GM18511 (cell line): ENCODE measurements at regions not wholly inside any gene's neighbourhood (a gene's known extent, or its start where the extent isn't known, plus 50 kb on each side); places are given as distances from the start of the nearest gene placed in this dataset.

Experiments
- ATAC-seq: cut with Tn5 transposase; IDR thresholded peaks from one replicate; pipeline ENCODE4 v1.9.1; 2021; ENCODE audit warnings: mild to moderate bottlenecking, moderate library complexity; ENCODE audit not compliant: unreplicated experiment

DNA sequence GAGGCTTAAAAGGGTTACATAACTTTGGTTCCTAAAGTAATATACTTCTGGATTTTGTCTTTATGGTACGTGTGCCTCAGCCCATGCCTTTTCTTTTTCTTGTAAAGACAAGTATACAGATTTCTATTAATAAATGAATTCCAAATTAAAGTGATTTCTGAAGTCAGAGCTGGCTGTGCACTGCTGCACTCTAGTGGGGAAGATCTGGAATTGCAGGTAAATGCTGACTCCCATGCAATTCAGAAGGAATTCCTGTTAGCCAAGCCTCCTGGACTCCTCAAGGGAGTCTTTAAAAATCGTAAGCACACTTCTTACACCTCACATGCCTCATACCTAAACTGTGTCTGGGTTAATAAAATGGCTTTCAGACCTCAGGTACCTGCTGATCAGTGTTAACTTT, 118.4 kb upstream of the SLC7A1 start:
- no peak for ATAC-seq

DNA sequence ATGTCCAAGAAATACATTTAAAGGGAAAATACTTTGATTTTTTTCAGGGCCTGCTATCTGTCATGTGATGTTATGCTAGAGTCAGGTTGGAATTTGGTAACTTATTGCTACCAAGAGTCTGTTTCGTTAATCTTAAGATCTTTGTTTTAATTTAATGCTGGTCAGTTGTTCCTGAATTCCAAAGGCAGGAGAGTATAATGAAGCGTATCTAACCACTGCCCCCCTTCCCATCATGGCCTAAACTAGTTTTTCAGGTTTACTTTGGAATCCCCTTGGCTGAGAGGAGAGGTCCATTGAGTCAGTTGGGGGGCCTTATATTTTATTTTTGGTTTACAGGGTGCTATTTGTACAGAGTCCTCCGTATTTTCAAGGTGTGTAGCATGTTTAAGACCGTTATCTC, 116.3 kb upstream of the SLC7A1 start:
- ATAC-seq, result no peak

DNA sequence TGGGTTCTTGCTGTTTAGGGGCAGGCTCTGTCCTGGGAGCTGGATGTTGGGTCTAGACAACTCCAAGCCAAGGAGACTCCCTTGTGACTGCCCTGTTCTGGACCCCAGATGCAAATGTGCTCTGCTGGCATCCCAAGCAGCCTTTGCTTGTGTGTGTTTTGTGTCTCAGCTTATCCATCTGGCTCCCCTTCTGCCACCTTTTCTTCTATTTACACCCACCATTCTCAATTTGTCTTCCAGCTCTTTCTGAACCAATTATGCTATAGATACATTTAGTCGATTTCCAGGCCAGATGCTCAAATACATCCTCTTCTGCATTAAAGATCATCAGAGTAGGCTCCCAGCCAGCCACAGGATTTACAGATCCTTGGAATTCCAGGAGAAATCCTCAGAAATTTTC, 115.0 kb upstream of the SLC7A1 start:
- ATAC-seq, result no peak

DNA sequence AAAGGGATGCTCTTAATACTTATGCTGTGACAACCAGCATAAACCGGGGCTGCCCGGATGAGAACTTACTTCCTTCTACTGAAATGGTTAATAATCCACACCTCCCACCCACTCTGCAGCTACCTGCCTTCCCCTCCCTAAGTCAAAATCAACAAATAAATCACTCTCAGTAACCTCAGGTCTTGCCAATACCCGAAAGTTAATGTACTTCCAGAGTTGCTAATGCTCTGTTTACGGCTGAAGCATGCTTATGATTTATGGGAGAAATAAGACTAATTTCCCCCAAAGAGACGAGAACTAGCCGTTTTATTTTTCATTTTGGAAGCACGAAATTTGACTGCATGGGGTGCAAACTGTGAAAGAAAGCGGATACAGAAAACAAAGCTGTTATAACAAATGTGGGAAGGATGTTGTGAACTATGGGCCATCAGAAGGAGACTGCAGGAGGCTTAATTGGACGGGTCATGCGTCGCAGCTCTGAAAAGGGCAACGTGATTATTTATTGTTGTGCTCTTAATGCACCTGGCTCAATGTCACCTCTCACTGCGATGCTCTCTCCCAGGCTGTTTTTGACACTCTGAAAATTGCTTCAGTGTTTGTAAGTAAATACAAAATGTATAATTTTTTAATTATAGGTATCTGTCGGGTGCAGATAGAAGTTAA, 114.0 kb upstream of the SLC7A1 start:
- no peak for ATAC-seq

DNA sequence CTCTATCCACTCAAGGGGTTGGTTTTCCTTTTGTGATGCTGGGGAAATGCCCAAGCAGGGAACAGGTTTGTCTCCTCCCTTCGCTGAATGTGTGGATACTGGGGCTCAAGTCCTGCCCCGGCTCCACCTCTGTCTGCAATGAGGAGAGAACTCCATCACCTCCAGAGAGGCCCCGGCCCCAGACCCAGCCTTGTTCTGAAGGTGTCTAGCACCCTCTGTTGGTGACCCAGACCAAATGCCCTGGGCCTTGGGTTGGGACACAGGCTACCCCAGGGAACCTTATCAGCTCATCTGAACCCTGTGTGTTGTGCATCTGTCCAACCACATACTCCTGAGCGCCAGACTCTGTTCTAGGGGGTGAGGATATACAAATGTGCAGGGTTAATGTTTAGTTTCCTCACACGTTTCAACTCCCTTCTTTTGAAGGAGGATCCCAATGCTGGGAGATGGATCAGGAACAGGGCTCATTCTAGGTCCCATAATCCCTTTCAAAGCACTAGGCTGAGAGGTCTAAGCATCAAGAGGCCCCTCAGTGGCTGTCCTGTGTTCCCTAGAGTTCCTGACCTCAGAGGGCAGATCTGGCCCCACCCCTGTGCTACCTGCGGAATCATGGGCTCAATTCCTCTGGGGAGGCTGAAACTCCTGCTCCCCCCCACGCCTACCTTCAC, 112.5 kb upstream of the SLC7A1 start:
- peak; percentile 69 for ATAC-seq

DNA sequence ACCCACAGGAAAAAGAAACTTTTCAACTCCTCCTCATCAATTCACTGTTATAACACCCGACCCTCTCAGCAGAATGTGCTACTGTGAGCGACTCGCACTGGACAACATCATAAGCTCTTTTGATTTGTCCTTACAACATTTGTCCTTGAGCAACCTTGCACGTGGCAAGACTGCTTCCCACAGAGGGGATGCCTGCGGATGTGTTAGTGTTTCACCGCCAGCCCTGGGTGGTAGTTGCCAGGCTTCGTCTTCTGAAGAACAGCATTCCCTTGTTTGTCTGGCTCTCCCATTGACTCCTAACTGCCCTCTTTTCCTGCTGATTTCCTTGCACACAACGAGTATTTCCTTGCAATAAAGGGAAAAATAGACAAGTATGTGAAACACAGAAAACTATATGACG, 111.4 kb upstream of the SLC7A1 start:
- ATAC-seq, result no peak

DNA sequence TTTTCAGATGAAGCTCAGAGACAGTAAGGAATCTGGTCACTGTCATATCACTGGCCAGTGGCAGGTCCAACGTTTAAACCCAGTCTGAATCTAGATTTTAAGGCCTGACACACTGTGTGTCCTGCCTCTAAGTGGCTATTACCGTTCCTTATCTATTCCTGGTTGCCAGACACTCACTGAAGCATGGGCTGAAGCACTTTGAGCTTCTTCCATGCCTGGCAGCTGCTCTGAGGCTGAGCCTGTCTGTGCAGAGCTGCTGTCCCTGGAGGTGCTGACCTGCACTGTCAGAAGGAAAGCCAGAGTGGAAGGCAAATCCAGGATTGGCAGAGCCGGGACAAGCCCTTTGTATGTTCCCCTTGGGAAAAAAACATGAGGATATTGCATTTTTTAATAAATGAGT, 109.2 kb upstream of the SLC7A1 start:
- ATAC-seq, result no peak

DNA sequence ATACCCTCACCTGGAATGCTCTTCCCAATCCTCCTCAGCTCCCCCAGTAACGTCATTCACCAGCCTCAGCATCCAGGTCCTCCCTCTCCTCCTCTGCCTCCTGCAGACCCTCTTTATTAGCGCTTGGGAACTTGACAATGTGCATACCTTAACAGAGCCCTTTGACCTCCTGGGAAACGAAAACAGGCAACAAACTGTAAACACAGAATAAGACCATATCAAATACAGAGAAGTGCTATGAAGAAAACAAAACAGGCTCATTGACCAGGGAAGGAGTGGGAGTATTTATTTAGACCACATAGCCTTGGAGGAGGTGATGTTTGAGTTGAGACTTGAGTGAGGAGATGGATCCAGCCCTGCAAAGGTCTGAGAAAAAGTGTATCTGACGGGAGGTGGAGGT, 107.9 kb upstream of the SLC7A1 start:
- no peak for ATAC-seq

DNA sequence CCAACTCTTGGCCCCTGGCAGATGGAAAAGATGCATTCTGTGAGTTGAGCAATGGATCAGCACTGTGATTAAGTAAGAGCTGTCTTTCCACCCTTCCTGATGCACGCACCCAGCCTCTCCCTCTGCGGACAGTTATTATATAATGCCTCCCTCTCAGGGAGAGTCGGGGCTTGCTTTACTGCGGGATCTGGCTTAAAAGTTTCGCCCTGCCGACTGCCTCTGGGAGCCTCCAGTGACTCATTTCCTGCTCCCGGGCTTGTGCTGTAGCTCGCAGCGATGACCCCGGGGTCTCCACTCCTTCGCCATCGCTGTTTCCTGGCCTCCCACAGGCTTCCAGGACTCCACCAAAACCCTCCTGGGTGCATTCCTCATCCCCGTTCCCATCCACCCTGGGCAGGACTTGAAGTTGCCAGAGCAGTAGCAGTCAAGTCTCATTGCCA, 107.4 kb upstream of the SLC7A1 start:
- ATAC-seq, result no peak

DNA sequence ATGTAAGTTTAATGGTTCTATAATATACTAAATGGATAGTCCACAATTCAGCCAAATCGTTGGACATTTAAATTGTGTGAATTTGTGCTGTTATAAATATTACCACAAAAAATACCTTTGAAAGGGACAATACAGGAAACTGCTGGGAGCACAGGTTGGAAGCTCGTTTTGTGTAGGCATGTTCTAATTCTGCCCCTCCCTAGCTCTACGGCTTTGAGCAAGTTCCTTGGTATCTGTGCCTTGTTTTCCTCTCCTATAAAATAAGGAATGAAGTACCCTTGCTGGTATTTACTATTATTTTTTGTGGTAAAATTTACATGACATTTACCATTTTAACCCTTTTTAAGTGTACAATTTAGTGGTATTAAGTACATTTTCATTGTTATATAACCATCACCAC, 102.6 kb upstream of the SLC7A1 start:
- ATAC-seq, result no peak

DNA sequence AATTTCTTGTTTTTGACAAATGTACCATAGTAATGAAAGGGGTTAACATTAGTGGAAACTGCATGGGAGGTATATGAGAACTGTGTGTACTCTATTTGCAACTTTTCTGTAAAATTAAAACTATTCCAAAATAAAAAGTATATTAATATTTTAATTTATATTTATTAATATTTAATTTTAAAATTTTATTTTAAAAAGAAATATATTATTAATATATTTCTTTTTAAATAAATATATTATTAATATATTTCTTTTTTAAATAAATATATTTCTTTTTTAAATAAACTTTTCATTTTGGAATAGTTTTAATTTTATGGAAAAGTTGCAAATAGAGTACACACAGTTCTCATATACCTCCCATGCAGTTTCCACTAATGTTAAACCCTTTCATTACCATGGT, 101.1 kb upstream of the SLC7A1 start:
- ATAC-seq, result no peak

DNA sequence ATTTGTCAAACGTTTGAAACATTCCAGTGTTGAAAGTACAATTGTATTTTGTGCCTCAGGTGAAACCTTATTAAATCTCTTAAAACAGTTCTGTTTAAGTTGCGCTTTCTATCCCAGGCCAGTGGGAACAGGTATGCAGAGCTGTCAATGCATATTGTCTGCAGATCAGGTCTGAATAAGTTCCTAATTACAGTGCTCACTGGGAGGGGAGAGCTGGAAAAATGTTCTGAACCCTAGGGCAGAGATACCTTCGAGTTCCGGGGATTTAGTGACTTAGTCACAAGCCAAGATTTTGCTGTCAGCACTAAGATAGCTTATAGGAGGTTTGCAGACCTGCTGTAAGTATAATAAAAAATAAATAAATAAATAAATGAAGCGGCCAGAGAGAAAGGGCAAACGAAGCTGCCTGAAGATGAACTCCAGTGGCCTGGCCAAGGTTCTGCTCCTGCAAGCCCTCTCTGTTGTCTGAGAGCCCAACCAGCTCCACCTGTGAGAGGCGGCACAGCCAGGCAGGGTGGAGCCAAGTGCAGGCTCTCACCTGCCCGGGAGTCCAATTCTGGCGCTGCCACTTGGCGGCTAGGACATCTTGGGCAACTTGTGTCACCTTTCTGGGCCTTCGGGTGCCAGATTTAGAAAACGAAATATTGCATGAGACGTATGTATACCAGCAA, 97.9 kb upstream of the SLC7A1 start:
- no peak for ATAC-seq

DNA sequence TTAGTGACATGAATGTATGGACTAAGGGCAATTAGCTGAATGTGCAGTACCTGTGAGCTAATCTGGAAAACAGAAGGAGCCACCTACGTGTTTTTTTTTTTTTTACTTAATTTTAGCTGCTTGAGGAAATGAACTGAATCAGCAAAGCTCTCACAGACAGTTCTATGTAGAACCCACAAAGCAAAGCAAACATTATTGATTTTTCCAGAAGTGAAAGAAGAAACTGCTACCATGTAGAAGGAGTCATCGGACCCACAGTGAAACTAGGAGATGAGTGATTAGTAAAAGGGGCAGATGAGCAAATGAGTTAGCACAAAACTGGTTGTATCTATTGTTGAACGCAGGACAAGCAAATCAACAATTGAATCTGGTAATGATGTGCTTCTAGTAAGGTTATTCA, 94.1 kb upstream of the SLC7A1 start:
- ATAC-seq, result no peak

DNA sequence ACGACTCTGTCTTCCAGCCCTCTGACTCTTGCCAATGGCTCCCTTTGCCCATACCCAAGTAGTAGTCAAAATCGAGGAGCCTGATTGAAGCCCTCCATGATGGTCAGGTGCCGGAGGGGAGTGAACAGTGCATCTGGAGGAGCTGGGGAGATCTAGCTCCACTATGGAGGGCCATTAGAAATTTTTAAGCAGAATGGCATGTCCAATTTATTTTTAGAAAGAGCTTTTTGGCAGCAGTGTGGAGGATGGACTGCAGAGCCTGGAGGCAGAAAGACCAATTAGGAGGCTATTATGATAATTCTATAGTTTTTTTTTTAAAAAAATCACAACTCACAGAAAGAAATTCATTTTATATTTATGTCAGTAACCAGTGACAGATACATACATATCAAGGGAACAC, 92.7 kb upstream of the SLC7A1 start:
- ATAC-seq, result no peak

DNA sequence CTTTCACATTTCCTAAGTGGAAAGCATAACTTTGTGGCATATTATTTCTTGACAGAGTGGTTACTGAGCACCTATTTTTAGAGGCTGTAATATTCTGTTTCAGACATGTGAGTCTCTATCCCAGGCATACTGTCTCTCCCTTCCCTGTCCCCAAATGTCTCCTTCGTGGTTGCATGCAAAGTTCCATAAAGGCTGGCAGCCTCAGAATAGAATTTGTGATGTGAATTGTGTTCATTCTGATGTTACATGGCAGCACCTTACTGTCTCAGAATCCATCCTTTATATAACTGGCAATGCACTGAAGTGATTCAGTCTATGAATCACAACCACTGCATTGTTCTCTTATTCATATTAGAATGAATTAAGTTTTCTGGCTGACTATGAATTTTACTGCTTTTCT, 89.0 kb upstream of the SLC7A1 start:
- ATAC-seq, result no peak

DNA sequence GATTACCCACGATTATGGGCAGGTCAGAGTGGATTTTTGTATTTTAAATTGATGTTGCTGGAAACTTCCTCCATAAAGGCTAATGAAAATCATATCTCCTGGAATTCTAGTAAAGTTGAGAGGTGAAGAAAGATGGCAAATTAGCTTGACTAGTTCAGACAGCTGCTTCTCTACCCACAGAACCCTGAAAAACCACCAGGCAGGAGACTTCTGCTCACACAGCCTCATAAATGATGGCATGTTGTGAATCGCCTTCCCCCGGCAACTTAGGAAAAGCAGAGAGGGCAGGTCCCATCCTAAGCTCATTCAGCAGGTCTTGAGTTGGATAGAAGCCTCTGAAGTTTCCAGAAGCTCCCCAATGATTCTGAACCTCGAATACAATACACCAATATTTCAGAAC, 87.6 kb upstream of the SLC7A1 start:
- ATAC-seq, result no peak

DNA sequence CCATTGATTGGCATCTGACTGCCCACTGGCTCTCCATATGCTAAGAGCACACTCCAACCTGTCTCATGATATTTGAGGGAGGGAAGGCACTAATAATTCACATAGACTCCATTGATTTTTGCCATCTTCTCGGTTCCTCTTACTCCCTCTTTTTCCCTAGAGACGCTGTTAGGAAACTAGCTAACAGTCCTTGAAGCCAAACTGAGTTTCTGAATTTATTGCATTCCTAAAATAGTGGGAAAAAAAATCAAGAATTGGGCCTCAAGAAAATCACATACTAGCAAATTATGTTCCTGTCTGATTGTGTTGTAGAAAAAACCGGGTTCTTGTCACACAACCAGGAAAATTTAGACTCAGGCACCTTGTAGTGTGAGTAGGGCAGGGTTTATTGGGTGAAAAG, 86.4 kb upstream of the SLC7A1 start:
- ATAC-seq, result no peak

DNA sequence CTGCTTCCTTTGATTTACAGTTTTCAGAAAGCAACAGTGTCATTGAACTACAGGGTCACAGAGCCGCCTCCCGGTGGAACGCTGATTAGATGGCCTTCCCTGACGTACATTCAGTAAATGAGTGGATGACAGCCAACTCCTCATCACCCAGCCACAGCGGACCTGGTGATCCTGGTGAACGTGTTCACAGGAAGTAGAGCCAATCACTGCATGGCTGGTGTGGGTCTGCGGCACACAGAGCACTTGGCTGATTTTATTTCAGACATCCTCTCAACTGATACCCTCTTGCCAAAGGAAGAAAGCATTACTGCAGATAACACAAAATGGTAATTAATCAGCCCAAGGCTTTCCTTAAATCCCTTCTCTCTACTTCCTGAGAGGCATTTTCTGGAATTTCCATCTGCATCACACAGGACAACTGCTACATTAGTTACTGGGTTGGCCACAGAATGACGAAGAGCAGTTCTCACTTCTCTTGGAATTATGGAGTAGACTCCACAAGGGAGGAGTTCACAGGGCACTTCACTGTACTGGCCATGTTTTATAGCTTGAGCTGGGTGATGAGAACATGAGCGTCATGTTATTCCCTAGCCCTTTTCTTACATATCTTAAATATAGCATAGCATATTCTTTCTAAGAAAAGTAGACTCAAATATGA, 84.0 kb upstream of the SLC7A1 start:
- ATAC-seq, result no peak

DNA sequence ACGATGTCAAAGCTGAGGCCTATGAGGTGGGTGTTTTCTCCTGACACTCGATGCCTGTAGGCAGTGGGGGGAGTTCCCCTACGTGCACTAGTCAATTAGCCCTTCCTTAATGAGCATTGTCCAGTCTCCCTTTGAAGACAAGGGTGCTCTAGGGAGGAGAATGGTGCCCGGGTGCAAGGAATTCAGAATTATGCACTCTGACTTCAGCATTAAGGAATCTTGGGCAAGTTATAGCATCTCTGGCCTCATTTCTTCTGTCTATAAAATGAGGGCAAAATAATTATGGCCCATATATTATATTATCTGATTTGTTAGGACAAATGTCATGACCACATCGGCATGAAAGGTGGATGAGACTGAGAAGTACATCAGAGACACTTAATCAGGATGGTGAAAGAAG, 82.1 kb upstream of the SLC7A1 start:
- ATAC-seq, result no peak

DNA sequence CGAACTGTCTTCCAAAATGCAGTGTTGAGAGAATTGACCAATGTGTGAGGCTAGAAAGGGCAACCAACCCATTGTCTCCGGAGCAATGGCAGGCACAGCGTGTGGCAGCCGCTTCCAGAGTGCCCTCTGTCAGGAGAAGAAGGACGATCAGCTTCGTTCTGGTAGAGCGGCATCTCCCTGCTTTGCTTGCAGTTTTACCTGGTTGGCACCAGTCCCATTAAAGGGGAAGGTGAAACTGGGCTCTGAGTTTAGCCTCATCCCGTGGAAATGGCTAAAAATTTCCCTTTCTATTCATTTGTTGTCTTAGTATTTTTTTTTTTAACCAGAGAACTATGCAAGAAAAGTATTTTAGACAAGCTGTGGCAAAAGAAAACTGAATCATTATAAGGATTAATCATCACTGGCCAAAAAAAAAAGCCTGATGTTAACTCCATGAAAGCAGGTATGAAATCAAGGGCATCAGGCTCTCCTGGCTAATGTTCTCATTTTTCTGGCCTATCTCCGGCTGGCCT, 81.5 kb upstream of the SLC7A1 start:
- no peak for ATAC-seq

DNA sequence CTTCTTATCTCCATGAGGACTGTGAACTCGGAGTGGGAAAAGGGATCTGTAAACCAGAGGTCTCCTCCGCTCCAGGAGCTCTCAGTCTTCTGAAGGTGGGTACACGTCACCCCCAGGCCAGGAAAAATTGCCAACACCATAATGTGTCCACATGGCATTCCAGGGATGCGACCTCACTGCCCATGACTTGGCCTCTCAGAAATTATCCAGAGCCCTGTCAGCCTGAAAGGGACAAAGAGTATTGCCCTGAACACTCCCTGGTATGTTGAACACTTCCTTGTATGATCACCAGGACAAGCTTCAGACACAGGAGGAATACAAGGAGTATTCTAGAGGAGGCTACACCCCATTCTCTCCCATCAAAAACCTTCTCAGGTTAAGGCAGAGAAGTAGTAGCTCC, 81.0 kb upstream of the SLC7A1 start:
- no peak for ATAC-seq

DNA sequence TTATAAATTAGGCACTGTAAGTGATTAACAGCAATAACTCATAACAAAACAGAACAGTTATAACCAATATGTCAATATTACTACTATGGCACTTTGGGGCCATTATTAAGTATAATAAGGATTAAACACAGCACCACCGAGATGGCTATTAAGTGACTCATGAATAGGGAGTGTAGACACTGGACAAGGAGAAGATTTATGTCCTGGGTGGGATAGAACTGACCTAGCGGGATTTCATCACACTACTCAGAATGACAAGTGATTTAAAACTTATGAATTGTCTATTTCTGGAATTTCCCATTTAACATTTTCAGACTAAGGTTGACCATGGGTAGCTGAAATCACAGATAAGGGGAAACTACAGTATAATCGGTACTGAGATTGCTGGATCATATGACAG, 79.0 kb upstream of the SLC7A1 start:
- no peak for ATAC-seq
